SJCRH30 (cell line): ENCODE measurements at regions not wholly inside any gene's neighbourhood (a gene's known extent, or its start where the extent isn't known, plus 50 kb on each side); places are given as distances from the start of the nearest gene placed in this dataset.
A peak's percentile ranks its signal among the peaks of the same experiment; 100 is the strongest.

Experiments
- DNase-seq, 2 experiments: peaks; one replicate each; pipeline ENCODE4 v3.0.0-alpha.2; 2015 to 2020
- H3K27ac ChIP-seq: fragments of 250-450 bp; sonication (Bioruptor Pico); 2 replicates; pipeline ENCODE4 v1.5.1; 2020; ENCODE audit warnings: mild to moderate bottlenecking, moderate library complexity
- H3K27me3 ChIP-seq: fragments of 250-450 bp; sonication (Bioruptor Pico); 2 replicates; pipeline ENCODE4 v1.5.1; 2020; ENCODE audit warnings: mild to moderate bottlenecking, moderate library complexity
- H3K36me3 ChIP-seq: fragments of 250-450 bp; sonication (Bioruptor Pico); 2 replicates; pipeline ENCODE4 v1.5.1; 2020; ENCODE audit warnings: mild to moderate bottlenecking, moderate library complexity
- H3K4me1 ChIP-seq: fragments of 250-450 bp; sonication (Bioruptor Pico); 2 replicates; pipeline ENCODE4 v1.5.1; 2020; ENCODE audit warnings: mild to moderate bottlenecking, moderate library complexity
- H3K4me3 ChIP-seq: fragments of 250-450 bp; sonication (Bioruptor Pico); 2 replicates; pipeline ENCODE4 v1.5.1; 2020; ENCODE audit warnings: mild to moderate bottlenecking, moderate library complexity
- H3K9me3 ChIP-seq: fragments of 250-450 bp; sonication (Bioruptor Pico); replicated peaks from 2 replicates; pipeline ENCODE4 v1.5.1; 2020; ENCODE audit warnings: mild to moderate bottlenecking, moderate library complexity

DNA sequence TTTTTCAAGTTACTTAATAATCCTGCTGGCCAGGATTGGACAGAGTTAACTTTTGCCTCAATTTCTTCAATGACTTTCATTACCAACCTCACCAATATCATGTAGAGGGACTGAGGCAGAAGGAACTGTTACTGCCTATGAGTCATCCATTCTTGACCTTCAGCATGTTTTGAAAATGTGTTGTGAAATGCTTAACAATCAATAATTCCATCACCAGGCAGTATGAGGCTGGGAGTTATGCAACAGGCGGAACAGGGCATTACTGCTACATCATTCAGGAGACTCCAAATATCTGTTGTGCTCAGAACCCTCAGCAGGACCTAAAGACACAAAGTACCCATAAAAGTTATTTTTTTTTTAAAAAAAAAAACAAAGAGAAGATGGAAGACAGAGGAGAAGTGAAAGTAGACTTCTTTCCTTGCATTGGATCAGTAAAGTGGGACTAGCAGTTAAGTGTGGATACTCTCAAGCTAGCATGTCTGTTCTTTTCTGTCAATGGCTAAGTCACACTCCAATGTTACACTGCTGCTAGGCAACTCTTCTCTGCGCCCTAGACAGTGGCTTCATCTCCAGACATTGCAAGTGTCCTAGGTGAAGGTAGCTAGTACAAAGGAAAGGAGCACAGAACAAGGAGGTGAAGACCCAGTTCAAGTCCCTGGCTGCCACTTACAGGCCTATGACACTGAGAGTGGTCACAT lies 184.9 kb upstream of the LPP start:
- H3K36me3 ChIP-seq = no peaks in the 10 kb centered on the region

DNA sequence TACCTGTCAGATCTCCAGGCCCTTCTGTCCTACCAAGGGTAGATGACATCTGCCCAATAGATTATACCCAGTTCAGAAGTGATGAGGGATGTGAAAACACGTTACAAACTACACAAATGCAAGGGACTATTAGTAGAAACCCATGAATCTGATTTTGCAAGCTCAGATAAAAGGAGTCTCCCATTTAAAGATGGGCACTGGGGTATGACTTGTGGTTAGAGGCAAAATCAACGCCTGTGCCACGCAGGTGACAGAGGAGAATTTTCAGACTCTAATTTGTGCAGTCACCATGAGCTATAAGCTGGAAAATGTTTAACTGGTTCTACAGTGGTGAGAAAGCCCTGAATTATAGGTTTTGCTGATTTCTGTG lies 184.4 kb upstream of the LPP start:
- Histone ChIP-seq H3K4me3 (no peak overlapping the region), H3K9me3 (no peaks in the 10 kb centered on the region), H3K4me1 (no peaks in the 10 kb centered on the region), H3K27ac (no peak overlapping the region), H3K36me3 (no peaks in the 10 kb centered on the region), H3K27me3 (no peaks in the 10 kb centered on the region)
- DNase-seq = no peak

More for the DNA sequence above, 184.9 kb upstream of the LPP start:
- no peak for DNase-seq
- Histone ChIP-seq H3K27me3 (no peaks in the 10 kb centered on the region), H3K4me1 (no peaks in the 10 kb centered on the region), H3K4me3 (no peak overlapping the region), H3K9me3 (no peaks in the 10 kb centered on the region), H3K27ac (no peak overlapping the region)

DNA sequence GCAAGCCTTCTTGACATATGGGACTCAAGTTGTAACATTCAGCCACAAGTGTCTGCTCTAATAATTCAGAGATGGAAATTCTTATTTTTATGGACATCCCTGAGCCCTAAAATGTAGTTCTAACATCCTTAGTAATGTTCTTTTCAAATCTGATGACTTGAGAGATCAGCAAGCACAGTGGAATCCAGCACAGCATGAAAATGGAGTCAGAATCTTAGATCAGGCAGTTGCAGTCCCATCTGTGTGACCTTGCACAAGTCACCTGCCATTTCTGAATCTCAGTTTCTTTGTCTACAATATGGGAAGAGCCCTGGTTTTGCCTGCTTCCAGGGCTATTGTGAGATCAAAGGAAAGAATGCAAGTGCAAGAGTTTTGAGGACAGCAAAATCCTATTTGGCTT lies 183.9 kb upstream of the LPP start:
- no peak overlapping the region for H3K4me3 ChIP-seq

DNA sequence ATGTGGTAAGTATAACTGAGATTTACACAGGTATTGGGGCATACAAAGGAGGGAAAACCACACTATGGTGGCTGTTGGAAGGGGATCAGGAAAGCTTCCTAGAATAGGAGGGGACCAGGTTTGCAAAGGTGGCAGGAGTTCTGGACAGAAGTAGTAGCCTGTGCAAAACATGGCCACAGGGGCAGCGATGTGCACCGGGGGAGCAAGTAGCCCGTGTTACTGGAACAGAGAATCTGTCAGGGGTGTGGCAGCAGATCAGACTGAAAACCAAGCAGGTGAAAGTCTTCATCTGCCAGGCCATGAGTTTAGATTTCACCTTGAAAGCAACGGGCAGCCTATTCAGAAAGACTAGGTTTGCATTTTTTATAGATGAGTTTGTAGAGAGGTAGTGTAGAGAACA lies 182.3 kb upstream of the LPP start:
- Histone ChIP-seq H3K36me3 (no peaks in the 10 kb centered on the region), H3K4me3 (no peak overlapping the region), H3K27ac (no peak overlapping the region), H3K27me3 (no peaks in the 10 kb centered on the region), H3K4me1 (no peaks in the 10 kb centered on the region), H3K9me3 (no peaks in the 10 kb centered on the region)
- no peak for DNase-seq

More for the DNA sequence above, 183.9 kb upstream of the LPP start:
- H3K36me3 ChIP-seq = no peaks in the 10 kb centered on the region
- no peaks in the 10 kb centered on the region for H3K9me3 ChIP-seq
- no peaks in the 10 kb centered on the region for H3K4me1 ChIP-seq
- no peak for DNase-seq
- no peaks in the 10 kb centered on the region for H3K27me3 ChIP-seq
- no peak overlapping the region for H3K27ac ChIP-seq

DNA sequence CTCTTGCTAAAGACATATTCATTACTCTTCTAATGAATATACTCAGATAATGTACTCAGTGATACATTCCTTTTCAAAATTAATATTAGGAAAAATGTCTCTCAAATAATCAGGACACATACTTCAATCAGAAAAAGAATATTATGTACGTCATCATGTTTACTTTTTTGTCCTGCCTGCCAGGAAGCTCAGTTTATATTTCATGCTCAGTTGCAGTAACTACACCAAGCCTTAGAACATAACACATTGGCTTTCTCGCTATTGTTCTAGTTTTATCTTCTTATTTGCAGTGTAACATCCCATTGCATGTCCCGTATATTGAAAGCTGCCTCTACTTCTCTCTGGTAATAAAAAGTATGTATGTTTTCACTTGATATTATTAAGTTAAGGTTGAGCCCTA lies 181.5 kb upstream of the LPP start:
- H3K9me3 ChIP-seq = no peaks in the 10 kb centered on the region
- H3K4me3 ChIP-seq = no peak overlapping the region
- H3K4me1 ChIP-seq = no peaks in the 10 kb centered on the region
- H3K27ac ChIP-seq = no peak overlapping the region
- H3K27me3 ChIP-seq = no peaks in the 10 kb centered on the region
- H3K36me3 ChIP-seq = no peaks in the 10 kb centered on the region
- no peak for DNase-seq

DNA sequence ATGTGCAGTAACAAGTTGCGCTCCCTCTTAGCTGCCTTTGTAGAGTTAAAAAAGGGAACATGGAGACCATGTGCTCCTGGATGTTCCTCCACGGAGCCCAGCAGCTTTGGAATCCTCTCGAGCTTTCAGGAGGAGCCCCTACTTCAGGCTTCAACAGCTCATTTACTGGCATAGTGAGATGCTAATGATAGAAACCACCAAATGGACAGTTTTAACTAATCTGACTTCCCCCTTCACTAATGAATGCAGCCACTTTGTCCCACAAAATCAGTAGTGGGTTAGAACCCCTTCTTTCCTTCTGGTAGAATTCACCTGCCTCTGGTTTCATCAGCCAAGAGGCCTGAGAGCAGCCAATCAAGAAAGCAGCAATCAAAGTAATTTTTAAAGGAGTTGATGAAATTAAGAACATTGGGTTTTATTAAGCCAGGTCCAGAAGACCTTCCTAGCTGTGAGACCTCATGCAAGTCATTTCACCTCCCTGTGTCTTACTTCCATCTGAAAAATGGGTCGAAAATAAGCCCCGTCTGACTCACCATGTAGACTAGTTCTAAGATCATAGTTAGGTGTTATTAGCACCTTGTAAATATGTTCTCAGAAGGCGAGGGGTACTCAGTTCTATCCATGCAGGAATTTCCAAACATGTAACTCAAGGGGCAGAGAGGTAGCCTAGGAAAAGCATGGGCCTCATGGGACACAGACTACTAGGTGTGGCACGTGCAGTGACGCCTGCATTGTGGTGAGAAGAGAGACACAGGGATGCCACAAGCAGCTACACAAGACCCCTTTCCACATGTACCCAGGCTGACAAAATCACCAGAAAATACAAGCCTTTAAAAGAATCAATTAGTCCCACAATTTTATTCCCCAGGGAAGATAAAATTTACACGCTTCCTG lies 179.7 kb upstream of the LPP start:
- Histone ChIP-seq H3K4me1 (no peaks in the 10 kb centered on the region), H3K4me3 (no peak overlapping the region), H3K36me3 (no peaks in the 10 kb centered on the region), H3K27ac (no peak overlapping the region), H3K27me3 (no peaks in the 10 kb centered on the region), H3K9me3 (no peaks in the 10 kb centered on the region)
- DNase-seq = no peak

DNA sequence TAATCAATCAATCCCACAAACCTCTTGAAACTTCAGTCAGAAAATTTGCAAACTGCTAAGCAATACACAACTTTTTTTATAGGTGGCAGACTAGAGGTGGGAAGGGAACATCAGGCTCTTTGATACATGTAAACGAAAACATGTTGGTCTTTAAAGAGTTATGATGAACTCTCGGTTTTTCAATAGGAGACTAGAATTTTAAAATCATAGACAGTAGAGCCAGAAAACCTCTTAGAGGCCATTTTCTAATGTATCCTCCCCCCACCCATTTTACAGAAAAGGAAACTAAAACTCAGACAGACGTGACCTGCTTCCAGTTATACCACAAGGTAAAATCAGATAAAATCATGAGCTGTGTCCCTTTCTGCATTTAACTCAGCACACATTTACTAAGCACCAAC lies 179.1 kb upstream of the LPP start:
- H3K27me3 ChIP-seq = no peaks in the 10 kb centered on the region
- no peaks in the 10 kb centered on the region for H3K4me1 ChIP-seq
- H3K9me3 ChIP-seq = no peaks in the 10 kb centered on the region
- no peaks in the 10 kb centered on the region for H3K36me3 ChIP-seq
- no peak overlapping the region for H3K4me3 ChIP-seq
- no peak for DNase-seq
- H3K27ac ChIP-seq = no peak overlapping the region

DNA sequence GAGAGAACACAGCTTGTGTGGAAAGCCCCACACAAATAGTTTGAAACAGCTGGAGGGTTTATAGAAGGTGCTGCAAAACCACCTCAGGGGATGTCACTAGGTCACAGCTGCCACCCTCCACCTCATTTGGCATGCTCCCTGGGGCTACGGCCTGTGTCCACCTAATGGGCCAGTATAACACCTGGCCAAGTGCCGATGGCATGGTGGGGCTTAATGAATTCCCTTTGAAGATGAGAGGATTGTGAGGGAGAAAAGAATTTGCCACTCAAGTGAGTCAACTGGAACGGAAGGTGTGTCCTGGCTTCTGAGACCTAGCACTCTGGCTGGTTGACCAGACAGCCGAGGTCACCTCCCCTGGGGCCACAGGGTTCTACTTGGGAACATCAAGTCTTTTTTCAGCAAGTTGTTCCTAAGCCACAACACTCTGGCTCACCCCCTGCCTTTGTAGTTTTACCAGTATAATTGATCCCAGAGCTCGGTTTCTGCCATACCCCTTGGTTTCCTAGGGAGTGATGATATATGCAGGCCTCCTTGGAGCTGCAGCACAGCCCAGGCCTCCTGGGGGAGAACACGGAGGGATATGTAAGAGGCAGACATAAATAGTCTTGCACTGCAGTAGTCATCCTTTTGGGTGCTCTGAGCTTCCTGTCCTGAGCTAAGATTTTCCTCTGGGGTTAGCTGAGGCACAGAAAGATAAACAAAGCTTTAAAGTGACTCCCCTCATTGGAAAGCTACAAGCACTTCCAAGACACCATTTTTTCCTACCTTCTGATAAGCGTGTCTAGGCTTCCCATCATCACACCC lies 178.2 kb upstream of the LPP start:
- DNase-seq = peak in 1 of 2 experiments; percentile 4
- Histone ChIP-seq H3K27ac (no peak overlapping the region), H3K4me1 (no peaks in the 10 kb centered on the region), H3K4me3 (no peak overlapping the region), H3K36me3 (no peaks in the 10 kb centered on the region), H3K27me3 (no peaks in the 10 kb centered on the region), H3K9me3 (no peaks in the 10 kb centered on the region)

DNA sequence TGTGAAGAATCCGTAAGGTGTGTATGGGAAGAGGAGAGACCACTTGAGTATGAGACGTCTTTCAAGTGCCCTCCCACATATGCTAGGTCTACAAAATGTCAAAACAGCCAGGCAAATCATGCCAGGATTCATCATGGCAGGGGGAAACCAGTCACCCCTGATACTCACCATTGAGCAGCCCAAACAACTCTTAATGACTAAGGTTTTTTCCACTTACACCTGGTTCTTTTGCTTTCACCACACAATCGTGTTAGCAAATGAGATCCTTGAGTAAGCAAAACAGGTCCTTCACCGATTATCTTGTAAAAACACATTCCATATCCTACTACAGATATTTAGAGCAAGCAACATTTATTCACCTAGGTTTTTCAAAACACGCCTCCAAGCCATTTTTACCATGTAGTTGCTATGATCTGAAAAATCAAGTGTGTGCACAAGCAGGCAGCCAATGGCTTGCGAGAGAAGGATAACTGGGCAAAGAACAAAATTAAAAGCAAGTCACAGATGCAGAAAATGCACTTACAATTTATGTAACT lies 177.5 kb upstream of the LPP start:
- no peaks in the 10 kb centered on the region for H3K9me3 ChIP-seq
- no peak overlapping the region for H3K27ac ChIP-seq
- H3K27me3 ChIP-seq = no peaks in the 10 kb centered on the region
- DNase-seq = no peak
- H3K4me3 ChIP-seq = no peak overlapping the region
- no peaks in the 10 kb centered on the region for H3K4me1 ChIP-seq
- H3K36me3 ChIP-seq = no peaks in the 10 kb centered on the region

DNA sequence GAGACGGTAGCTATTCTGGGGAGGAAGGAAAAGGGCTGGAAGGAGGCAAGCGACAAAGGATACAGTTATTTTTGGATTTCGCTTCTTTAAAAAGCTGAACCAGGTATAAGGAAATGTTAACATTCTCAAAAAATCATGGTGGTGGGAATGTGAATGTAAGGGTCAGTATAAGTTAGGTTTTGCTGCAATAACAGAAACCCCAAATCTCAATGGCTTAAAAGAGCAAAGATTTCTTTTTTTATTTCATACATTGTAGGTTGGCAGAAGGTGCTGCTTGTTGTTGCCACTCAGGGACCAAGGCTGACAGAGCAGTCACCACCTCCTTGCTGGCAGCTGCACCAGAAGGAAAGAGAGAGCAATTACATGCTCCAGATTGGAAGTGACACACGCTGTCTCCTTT lies 176.3 kb upstream of the LPP start:
- Histone ChIP-seq H3K27ac (no peak overlapping the region), H3K27me3 (no peaks in the 10 kb centered on the region), H3K4me3 (no peak overlapping the region), H3K4me1 (no peaks in the 10 kb centered on the region), H3K36me3 (no peaks in the 10 kb centered on the region), H3K9me3 (no peaks in the 10 kb centered on the region)
- DNase-seq = no peak

DNA sequence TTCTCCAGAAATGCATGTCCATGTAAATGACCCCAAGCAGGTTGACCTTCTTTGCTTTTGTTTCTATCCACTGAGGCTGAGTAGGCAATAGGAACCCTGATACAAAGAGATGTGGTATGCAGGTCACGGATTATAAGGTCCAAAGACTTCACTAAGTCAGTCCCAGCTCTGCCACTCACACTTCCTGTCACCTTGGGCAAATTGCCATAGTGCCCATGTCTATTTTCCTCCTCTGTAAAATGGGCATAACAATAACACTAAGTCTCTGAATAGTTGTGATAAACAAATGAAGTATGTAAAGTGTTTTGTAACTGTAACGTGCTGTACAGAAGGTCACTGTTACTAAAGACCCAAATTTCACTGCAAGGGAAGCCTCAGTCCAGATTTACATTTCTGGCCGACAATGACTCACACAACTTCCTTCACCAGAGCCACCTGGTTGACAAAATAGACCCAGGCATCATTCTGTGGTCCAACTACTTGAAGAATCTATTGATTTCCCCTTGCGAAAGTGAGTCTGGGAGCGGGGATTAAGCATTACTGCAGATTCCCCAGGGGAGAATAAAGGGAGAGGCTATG lies 175.4 kb upstream of the LPP start:
- H3K36me3 ChIP-seq = no peaks in the 10 kb centered on the region
- no peak for DNase-seq
- no peaks in the 10 kb centered on the region for H3K4me1 ChIP-seq
- no peak overlapping the region for H3K4me3 ChIP-seq
- H3K27me3 ChIP-seq = no peaks in the 10 kb centered on the region
- no peak overlapping the region for H3K27ac ChIP-seq
- no peaks in the 10 kb centered on the region for H3K9me3 ChIP-seq

DNA sequence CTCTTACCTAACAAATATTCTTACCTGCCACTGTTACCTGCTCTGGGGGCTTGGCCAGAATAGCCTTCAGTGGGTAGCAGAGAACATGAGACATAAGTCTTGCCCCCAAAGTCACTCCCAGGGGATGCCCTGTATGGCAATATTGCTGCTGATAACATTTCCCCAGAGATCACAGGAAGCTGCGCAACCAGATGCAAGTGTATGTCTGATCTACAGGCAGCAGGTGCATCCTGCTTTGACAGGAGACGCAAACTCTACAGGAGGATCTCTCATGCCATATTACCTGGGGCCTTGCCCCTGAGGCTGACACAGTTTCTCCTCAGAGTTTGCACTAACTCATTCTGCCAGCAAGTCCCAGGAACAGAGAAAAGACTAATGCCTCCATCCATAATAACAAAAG lies 174.4 kb upstream of the LPP start:
- Histone ChIP-seq H3K4me3 (no peak overlapping the region), H3K27ac (no peak overlapping the region), H3K27me3 (no peaks in the 10 kb centered on the region), H3K36me3 (no peaks in the 10 kb centered on the region), H3K9me3 (no peaks in the 10 kb centered on the region), H3K4me1 (no peaks in the 10 kb centered on the region)
- no peak for DNase-seq

DNA sequence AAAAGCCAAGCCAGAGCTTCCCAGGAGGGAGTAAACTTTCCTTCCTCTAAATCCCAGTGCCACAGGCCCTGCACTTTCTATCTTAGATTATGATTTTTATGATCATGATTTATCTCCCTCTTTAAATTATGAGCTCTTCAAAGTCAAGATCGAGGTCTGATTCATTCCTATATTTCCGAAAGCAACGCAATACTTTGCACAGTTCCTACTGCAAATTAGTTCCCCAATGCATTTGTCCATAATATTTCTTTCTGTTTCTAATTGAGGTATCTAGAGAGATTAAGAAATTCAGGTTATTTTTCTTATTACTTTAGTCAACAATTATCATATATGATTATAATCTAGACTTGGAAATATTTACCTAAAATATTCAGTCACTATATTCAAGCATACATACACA lies 173.1 kb upstream of the LPP start:
- H3K4me1 ChIP-seq = no peaks in the 10 kb centered on the region
- H3K27ac ChIP-seq = no peak overlapping the region
- no peak overlapping the region for H3K4me3 ChIP-seq
- DNase-seq = no peak
- no peaks in the 10 kb centered on the region for H3K27me3 ChIP-seq
- H3K36me3 ChIP-seq = no peaks in the 10 kb centered on the region
- no peaks in the 10 kb centered on the region for H3K9me3 ChIP-seq

DNA sequence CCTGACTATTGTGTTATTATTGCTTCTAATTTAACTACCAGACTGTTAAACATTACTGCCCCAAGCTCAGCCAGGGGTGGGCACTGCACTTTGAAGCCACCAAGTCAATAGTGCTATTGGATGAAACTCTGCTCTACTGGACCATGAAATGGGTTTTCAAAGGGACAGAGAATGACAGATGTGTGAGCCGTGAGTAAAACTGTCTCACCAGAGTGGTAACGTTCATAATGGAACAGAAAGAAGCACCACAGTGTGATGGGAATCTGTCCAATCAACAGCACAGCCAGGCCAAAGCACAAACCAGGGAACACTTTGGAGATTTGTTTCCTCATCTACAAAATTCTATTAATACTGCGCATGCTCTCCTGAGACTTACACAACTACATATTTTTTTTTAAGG lies 171.8 kb upstream of the LPP start:
- DNase-seq = no peak
- H3K4me1 ChIP-seq = no peaks in the 10 kb centered on the region
- H3K4me3 ChIP-seq = no peak overlapping the region
- no peaks in the 10 kb centered on the region for H3K9me3 ChIP-seq
- H3K27me3 ChIP-seq = no peaks in the 10 kb centered on the region
- no peak overlapping the region for H3K27ac ChIP-seq
- no peaks in the 10 kb centered on the region for H3K36me3 ChIP-seq
